ENCODE measurements at regions not wholly inside any gene's neighbourhood (a gene's known extent, or its start where the extent isn't known, plus 50 kb on each side); places are given as distances from the start of the nearest gene placed in this dataset.

- intact Hi-C loops (cut with micrococcal nuclease; ENCODE audit: unreplicated experiment) (no loop called here), in situ Hi-C loops (cut with HindIII; ENCODE audit: low pct_unique_long_range_greater_than_20kb, low sequenced_read_pairs) (no loop called here)
- BruUV-seq (replicated peaks), result no TSS peak
- no peaks in the 10 kb centered on the region for H3K4me1 ChIP-seq (ENCODE audit: control insufficient read depth, insufficient read depth, low read length)
- no peak overlapping the region for H3K27ac ChIP-seq (ENCODE audit: low read length)
- H3K36me3 ChIP-seq (ENCODE audit: control insufficient read depth, insufficient read depth, low read length), result no peaks in the 10 kb centered on the region
- TF ChIP-seq CTCF (IDR thresholded peaks at IDR 0.05), result no peak
- no peak for TF ChIP-seq SIN3A (IDR thresholded peaks at IDR 0.05; ENCODE audit: borderline replicate concordance, insufficient read depth, low read depth, low read length)
- TF ChIP-seq REST (IDR thresholded peaks at IDR 0.05; ENCODE audit: insufficient read depth in 1 of 2, low read depth in 2 of 2, low read length in 1 of 2), result no peak
- no peak for TF ChIP-seq POLR2AphosphoS5 (IDR thresholded peaks at IDR 0.05; ENCODE audit: low read depth, low read length)
- TF ChIP-seq TCF7L2 (IDR thresholded peaks at IDR 0.05; ENCODE audit: low read depth, low read length), result no peak
- POLR2A ChIA-PET, result no interaction called here
- no peak for DNase-seq (ENCODE audit: low read depth, low spot score)
- no peak overlapping the region for H3K4me3 ChIP-seq (ENCODE audit: low read depth in 2 of 2, low read length in 2 of 2)
- no peaks in the 10 kb centered on the region for H3K9me3 ChIP-seq (ENCODE audit: control insufficient read depth, insufficient read depth, low read depth, low read length)
- CTCF ChIA-PET, result no interaction called here
- no peak for ATAC-seq
- no peaks in the 10 kb centered on the region for H3K27me3 ChIP-seq (ENCODE audit: control insufficient read depth, insufficient read depth, low read length)
Measured at GRCh38 chr2:59538398-59538911, 1015.0 kb downstream of the BCL11A start.

GRCh38 chr2:59532808-59533207, 1020.6 kb downstream of the BCL11A start:
- Histone ChIP-seq H3K9me3 (ENCODE audit: control insufficient read depth, insufficient read depth, low read depth, low read length) (no peaks in the 10 kb centered on the region), H3K27ac (ENCODE audit: low read length) (no peak overlapping the region), H3K36me3 (ENCODE audit: control insufficient read depth, insufficient read depth, low read length) (no peaks in the 10 kb centered on the region), H3K4me1 (ENCODE audit: control insufficient read depth, insufficient read depth, low read length) (no peaks in the 10 kb centered on the region), H3K4me3 (ENCODE audit: low read depth in 2 of 2, low read length in 2 of 2) (no peak overlapping the region), H3K27me3 (ENCODE audit: control insufficient read depth, insufficient read depth, low read length) (no peaks in the 10 kb centered on the region)
- intact Hi-C loops (cut with micrococcal nuclease; ENCODE audit: unreplicated experiment) (no loop called here), in situ Hi-C loops (cut with HindIII; ENCODE audit: low pct_unique_long_range_greater_than_20kb, low sequenced_read_pairs) (no loop called here)
- BruUV-seq (replicated peaks), result no TSS peak
- POLR2A ChIA-PET, result no interaction called here
- DNase-seq (ENCODE audit: low read depth, low spot score) (no peak), ATAC-seq (no peak)
- TF ChIP-seq CTCF (IDR thresholded peaks at IDR 0.05), result no peak
- TF ChIP-seq REST (IDR thresholded peaks at IDR 0.05; ENCODE audit: insufficient read depth in 1 of 2, low read depth in 2 of 2, low read length in 1 of 2), result no peak
- TF ChIP-seq POLR2AphosphoS5 (IDR thresholded peaks at IDR 0.05; ENCODE audit: low read depth, low read length), result no peak
- TF ChIP-seq SIN3A (IDR thresholded peaks at IDR 0.05; ENCODE audit: borderline replicate concordance, insufficient read depth, low read depth, low read length), result no peak
- no peak for TF ChIP-seq TCF7L2 (IDR thresholded peaks at IDR 0.05; ENCODE audit: low read depth, low read length)
- CTCF ChIA-PET, result no interaction called here
